IPS-18c (cell line): ENCODE measurements at regions not wholly inside any gene's neighbourhood (a gene's known extent, or its start where the extent isn't known, plus 50 kb on each side); places are given as distances from the start of the nearest gene placed in this dataset.
"Not testable (repeated sequence)": the region's sequence is repeated elsewhere in the genome, so short reads cannot be mapped to it uniquely, and the experiment has no call there.

Experiments used
- H3K4me3 ChIP-seq: 2 replicates; pipeline ENCODE4 v1.7.0; 2013; ENCODE audit warnings: low read depth, mild to moderate bottlenecking, low read length, moderate library complexity; ENCODE audit not compliant: insufficient read depth
- H3K9me3 ChIP-seq: one replicate; pipeline ENCODE4 v1.6.1; 2013; ENCODE audit warnings: mild to moderate bottlenecking, low read length, moderate library complexity; ENCODE audit not compliant: control insufficient read depth, insufficient read depth

DNA sequence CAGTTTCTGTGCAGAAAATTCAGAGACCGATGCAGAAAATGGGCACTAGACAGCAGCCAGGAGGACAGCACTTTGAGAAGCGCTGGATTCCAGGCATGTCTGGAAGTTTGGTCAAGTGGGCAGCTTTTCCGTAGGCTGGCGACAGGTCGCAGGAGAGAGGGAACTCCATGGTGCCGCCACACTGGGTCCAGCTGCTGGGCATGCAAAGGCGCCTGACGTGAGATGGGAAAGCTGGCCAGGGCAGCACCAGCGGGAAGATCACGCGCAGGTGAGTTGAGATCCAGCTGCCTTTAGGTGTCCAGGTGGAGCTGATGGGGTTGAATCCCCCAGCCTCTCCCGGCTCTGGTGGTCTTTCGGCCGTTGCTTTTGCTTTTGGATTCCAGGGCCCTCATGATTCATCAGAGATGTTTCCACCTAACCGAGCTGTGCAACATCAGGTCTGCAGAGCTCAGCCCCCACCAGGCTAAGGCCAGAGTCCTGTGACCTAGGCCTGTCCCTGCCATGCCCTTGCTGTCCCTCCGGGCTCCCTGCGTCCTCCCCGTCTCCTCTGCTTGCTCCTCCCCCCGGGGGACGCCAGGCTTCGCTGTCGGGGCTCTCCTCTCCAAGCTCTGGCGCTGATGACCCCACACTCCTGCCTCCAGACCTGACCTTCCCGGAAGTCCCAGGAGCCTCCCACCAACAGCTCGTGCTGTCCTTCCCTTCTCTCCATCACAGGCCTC, 1001.7 kb downstream of the BRD1 start:
- Histone ChIP-seq H3K4me3 (no peak overlapping the region), H3K9me3 (no peaks in the 10 kb centered on the region)

DNA sequence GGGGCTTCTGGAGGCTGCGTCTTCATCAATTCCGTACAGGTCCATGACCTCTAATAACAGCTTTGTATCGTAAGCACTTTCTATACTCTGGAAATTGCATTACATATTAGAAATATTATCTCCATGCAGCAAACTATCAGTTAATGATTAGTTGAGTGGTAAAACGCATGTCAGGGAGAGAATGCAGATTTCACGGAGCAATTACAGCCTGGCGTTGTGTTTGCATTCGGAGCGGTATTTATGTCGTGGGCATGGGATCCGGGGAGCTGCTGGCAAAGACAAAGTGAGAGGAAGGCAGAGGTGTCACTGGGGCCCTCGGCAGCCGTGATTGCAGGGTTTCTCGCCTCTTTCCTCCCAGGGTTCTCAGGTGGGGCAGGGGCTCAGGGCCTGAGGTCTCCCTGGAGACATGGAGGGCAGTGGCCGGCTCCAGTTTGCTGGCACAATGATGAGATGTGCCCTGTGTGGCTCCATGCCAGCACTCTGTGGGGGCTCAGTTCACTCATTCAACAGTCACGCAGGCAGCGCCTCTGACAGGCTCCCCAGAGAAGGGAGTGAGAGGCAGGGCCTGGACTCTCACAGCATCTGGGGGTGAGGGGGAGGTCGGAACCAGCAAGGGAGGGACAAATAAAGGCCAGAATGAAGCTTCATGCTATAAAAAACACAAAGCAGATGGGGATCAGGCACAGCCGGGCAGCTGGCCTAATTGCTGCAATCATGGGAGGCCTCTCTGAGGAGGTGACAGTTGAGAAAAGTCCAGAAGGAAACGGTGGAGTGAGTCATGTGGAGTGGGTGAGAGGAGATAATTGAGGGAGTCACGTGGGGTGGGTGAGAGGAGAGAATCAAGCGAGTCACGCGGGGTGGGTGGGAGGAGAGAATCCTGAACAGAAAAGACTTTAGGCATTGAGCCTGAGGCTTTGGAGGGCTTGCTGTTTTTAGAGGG, 1002.7 kb downstream of the BRD1 start:
- Histone ChIP-seq H3K9me3 (no peaks in the 10 kb centered on the region), H3K4me3 (no peak overlapping the region)

DNA sequence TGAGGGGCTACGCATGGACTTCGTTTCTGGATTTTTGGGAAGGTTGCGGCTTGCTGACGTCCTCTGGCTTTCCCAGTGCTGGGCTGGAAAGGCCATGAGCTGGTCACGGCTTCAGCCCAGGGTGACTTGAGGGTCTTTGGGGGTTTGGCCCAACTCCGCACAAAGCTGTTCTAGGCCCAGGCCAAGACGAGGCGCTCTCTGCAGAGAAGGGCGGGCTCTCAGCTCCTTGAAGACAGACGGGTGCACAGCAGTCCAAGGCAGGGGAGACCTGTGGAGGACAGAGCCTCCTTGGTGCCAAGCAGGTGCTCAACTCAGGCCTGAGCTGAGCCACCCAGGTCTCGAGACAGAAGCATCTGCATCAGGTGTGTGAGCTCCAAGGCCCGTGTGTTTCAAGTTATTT, 1003.7 kb downstream of the BRD1 start:
- Histone ChIP-seq H3K4me3 (no peak overlapping the region), H3K9me3 (no peaks in the 10 kb centered on the region)

DNA sequence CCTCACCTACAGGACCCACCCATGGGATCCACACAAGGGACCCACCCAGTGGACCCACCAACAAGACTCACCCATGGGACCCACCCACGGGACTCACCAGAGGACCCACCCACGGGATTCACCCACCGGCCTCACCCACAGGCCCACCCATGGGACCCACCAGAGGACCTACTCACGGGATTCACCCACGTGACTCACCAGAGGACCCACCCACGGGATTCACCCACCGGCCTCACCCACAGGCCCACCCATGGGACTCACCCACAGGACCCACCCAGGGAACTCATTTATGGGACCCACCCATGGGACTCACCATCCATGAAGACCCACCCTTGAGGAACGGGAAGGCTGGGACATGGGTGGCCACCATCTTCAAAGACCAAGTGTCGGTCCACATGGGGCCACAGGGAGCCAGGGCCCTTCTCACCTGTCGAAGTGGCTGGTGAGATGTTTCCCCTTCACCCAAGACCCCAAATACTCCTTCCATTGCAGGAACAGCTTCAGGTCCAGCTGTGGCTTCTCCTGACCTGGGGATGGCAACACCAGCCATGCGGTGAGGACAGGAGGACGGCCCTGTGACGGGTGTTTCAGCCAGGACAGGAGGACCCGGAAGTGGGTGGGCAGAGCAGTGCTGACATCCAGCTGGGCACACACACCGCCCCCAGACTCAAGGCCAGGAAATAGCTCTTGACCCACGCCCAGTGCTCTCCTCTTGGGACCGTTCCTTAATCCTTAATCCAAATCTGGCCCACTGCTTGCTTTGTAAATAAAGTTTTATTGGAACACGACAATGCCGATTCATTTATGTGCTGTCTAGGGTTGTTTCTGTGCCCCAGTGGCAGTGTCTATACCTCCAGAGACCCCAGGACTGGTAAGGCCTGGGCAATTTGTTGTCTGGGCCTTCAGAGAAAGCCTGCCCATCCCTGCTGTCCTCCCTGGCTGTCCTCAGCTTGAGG, 1005.1 kb downstream of the BRD1 start:
- no peaks in the 10 kb centered on the region for H3K9me3 ChIP-seq
- no peak overlapping the region for H3K4me3 ChIP-seq

DNA sequence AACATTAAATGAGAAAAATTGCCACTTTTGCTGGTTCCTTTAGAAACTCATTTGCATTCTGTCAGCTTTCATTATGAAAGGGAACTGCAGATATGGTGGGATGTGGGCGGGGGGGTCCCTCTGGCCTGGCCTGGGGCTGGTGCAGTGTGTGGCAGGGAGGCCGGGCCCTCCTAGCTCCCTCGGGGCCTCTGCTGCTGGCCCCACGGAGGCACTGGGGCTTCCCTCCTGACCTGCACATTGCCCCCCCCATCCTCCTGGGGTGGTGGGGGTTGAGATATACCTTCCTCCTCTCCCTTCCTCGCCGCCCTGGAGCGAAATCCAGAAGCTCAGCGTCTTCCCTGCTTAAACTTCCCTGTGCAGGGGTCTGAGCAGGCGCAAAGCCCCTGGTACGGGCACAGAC, 1005.9 kb downstream of the BRD1 start:
- no peak overlapping the region for H3K4me3 ChIP-seq

DNA sequence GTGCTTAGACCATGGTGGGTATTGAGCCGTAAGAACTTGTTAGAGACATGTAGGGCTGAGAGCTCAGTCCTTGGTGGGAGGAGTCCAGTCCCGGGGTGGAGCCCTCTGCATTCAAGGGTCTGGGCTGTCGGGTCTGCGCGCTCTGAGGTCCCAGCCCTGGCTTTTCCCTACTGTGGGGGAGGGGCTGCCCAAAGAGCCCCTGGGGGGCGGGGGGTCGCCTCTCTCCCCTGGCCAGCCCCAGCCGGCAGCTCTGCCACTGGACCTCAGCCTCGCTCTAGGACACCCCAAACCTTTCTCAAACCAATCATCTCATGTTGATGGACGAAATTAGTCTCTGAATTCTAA, 1006.4 kb downstream of the BRD1 start:
- no peak overlapping the region for H3K4me3 ChIP-seq
- no peaks in the 10 kb centered on the region for H3K9me3 ChIP-seq

More for the DNA sequence above, 1005.9 kb downstream of the BRD1 start:
- no peaks in the 10 kb centered on the region for H3K9me3 ChIP-seq

DNA sequence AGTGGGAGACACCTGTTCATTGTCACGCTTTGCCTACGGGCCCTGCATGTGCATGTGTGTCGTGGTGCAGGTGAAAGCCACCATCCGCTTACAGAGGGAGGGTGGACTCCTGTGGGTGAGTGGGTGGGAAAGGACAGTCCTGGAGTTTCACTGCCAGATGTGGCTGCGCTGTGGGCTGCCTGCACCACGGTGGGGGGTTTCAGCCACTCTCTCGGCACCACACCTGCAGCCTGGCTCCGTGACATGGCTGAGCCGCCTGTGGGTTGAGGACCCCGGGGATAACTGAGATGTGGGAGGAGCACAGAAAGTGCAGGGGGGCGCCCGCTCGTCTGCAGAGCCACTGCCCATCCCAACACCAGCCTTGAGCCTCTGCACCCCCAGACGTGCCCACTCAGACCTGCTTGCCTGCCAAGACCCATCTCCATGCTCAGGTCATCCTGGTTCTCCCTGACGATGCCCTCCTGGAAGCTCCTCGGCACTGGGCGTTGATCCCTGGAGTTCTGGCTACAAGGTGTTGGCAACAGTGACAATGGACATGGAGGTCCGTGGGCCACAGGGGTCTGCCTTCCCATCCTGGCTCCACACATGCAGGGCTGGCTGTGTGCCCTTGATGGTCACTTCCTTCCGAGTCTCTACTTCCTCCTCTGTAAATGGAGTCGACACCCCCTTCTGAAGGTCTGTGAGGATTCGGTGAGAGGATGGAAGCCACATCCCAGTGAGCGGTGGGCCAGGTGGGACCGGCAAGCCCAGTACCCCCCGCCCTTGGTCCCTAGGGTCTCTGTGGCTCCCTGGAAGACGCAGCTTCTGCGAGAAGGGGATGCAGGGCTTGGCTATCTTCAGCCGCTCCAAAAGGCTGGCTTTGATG, 1007.0 kb downstream of the BRD1 start:
- Histone ChIP-seq H3K9me3 (no peaks in the 10 kb centered on the region), H3K4me3 (no peak overlapping the region)

DNA sequence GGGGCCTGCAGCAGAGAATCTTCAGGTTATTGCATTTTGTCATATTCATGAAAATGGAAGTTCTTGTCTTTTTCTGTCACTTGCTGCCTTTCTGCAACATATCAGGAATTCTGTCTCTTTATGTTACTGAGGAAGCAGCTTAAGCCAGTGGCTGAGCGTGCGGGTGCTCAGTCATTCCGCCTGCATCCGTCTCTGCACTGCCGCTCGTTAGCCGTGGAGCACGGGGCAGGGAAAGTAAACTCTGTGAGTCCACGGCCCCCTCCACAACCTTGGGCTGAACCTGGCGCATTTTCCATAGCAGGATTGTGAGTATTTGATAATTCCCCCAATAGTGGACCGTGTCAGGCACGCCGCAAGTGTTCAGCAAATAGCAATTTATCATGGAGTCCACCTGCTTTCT, 1007.7 kb downstream of the BRD1 start:
- Histone ChIP-seq H3K4me3 (no peak overlapping the region), H3K9me3 (no peaks in the 10 kb centered on the region)

DNA sequence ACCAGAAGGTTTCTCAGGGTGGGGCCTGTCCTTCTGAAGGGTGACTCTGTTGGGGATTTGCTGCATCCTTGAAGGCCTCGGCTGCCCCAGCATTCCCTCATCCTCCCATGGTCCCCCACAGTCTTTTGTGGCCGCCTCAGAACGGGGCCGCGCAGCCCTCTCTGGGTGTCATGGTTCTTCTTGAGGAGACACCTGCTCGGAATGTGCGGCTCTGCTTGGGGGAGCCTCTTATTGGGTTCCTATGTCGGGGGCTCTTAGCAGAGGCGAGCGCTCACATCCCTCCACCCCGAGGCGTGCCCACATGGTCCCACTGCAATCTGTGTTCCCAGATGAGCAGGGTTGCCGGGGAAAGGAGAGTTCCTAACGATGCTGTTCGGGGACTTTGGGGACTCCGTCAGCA, 1008.4 kb downstream of the BRD1 start:
- H3K9me3 ChIP-seq, result no peaks in the 10 kb centered on the region

DNA sequence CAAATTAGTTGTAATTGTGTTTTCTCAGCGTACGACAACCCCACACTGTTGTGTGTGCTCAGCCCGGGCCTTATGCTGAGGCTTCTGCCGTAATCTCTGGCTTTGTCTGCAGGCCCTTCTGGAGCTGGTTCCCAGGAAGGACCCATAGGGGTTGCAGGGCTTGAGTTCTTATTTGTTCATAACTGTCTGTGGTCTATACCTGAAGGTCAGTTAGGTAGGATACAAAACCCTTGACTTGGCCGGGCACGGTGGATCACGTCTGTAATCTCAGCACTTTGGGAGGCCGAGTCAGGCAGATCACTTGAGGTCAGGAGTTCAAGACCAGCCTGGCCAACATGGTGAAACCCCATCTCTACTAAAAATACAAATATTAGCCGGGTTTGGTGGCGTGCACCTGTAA, 1010.2 kb downstream of the BRD1 start:
- H3K9me3 ChIP-seq, H3K4me3 ChIP-seq: not testable (repeated sequence)

More for the DNA sequence above, 1008.4 kb downstream of the BRD1 start:
- no peak overlapping the region for H3K4me3 ChIP-seq

DNA sequence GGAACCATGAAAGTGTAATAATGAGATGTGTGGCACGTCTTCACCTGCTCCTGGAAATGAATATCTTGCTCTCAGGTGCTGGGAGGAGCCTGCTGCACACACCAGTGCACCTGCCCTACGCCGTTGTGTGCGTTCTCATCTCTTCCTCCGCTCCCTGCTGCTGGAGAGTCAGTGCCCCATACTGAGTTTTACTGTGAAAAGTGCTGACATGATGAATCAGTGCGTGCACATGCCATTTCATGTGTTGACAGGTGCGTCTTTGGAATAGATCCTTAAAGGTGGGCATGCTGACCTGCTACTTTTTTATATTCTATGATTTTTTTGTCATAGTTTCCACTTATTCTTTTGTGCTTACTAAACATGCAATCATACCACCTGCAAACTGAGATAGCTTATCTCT, 1015.8 kb downstream of the BRD1 start:
- no peak overlapping the region for H3K4me3 ChIP-seq
- H3K9me3 ChIP-seq, result no peaks in the 10 kb centered on the region

DNA sequence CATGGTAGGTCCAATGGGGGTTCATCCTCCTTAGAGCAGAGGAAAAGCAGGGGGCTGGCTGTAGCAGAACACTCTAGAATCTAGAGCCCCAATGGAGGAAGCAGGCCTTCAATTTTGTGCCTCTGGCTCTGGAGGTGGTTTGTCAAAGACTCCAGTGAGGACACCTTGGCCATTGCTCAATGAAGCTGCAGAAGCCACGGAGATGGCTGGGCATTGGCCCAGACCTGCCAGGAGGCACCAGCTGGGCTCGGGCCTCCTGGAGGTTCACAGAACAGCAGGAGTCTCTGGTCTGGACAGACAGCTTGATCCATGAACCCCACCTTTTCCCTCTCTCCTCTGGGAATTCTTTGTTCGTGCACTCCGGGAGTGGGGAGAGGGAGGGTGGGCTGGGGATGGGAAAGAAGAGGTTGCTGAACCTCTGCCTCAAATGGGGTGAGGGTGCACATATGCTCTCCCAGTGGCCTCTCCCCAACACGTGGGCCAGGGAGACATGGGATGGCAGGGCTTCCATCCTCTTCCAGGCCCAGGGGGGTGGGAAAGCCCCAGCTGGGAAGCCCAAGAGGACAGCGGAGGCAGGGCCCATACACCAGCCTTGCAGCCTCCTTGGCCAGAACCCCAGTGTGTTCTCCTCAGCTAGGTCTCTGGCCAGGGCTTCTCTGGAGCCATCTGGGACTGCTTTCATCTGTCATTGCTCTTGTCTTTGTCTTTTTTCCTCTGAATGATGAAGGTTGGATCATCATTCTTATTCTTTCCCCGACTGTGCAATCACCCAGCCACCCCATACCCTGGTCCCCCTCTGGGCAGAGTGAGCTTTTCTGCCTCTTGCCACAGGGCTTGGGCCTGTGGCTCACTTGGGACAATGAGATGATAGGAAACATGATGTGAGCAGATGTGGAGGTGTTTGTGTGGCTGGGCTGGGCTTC, 1019.4 kb downstream of the BRD1 start:
- no peak overlapping the region for H3K4me3 ChIP-seq
- no peaks in the 10 kb centered on the region for H3K9me3 ChIP-seq

DNA sequence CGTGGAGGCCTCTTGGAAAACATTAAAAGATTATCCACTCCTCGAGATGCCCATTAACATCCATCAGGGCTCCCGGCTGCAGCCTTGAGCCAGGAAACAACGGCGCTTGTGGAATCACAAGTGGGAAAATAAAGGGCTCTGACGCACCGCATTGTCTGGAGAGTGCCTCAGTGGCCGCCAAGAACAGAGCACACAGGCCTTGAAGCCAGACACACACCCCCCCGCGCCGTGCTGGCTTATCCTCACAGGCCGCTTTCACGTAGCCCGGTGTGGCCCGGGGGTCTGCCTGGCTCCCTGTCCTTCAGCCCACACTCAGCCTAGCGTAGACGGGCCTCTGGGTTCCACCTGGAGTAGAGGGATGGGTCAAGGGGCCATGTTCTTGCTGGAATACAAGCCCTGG, 1020.5 kb downstream of the BRD1 start:
- Histone ChIP-seq H3K9me3 (no peaks in the 10 kb centered on the region), H3K4me3 (no peak overlapping the region)

DNA sequence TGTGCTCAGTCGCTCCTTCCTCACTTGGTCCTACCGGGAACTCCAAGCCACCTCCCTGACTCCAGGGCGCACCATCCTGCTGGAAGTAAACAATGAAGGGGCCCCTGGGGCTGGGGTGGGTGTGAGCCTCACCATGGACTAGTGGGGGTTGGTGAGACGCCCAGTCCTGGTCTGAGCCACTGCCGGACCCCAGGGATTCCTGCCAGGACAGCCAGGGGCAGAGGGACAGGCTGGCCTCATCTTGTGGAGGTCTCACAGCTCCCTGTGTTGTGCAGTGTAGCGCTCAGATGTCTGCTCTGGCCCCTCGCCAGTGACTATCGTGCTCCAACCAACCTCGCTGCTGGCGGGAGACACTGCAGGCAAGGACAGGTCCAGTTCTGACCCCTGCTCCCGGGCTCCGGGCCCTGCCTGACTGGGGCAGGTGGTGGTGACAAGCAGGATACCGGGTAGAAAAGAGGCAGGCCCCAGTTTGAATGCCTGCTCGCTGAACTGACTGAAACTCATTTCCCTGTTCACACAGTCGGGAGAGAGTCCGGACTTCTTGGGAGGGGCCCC, 1021.4 kb downstream of the BRD1 start:
- no peak overlapping the region for H3K4me3 ChIP-seq
- H3K9me3 ChIP-seq, result no peaks in the 10 kb centered on the region

DNA sequence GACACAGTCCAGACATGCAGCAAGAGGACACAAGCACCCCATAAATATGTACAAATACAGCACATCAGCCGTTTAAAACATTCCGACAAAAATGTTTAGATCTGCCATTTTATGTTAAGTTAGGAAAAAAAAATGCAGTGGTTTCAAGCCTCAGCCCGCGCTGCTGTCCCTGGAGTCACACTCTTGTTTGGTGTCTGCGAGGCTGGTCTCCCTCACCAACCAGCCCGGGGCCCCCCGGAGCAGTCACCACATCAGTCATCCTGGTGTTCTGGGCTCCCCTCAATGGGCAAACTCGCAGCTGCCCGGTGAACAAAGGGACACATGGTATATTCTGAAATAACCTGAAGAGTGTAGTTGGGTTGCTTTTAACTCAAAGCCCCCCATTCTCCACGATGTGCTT, 1022.2 kb downstream of the BRD1 start:
- H3K4me3 ChIP-seq, result no peak overlapping the region
- H3K9me3 ChIP-seq, result no peaks in the 10 kb centered on the region
